Bone marrow (tissue), 2 donors: ENCODE measurements at regions not wholly inside any gene's neighbourhood (a gene's known extent, or its start where the extent isn't known, plus 50 kb on each side); places are given as distances from the start of the nearest gene placed in this dataset.
A peak's percentile ranks its signal among the peaks of the same experiment; 100 is the strongest.

Source experiments
- DNase-seq, 2 donors: peaks; one replicate each; lab custom pipeline; 2025; lab: John Stamatoyannopoulos, UW

GRCh38 chr9:108609227-108609896 is 246.4 kb downstream of the ACTL7B start:
- no peak for DNase-seq

GRCh38 chr9:108607607-108608006 is 248.2 kb downstream of the ACTL7B start:
- no peak for DNase-seq

- DNase-seq = no peak
Observed at GRCh38 chr9:108606401-108606800, 249.4 kb downstream of the ACTL7B start.

- no peak for DNase-seq
Observed at GRCh38 chr9:108603141-108603540, 252.6 kb downstream of the ACTL7B start.

- no peak for DNase-seq
Observed at GRCh38 chr9:108600896-108601295, 254.9 kb downstream of the ACTL7B start.

GRCh38 chr9:108599571-108599970 is 256.2 kb downstream of the ACTL7B start:
- DNase-seq = no peak

GRCh38 chr9:108591121-108591520 is 264.7 kb downstream of the ACTL7B start:
- DNase-seq = no peak

GRCh38 chr9:108588246-108588645 is 267.5 kb downstream of the ACTL7B start:
- no peak for DNase-seq

- no peak for DNase-seq
Observed at GRCh38 chr9:108586471-108587139, 269.2 kb downstream of the ACTL7B start.

- no peak for DNase-seq
Observed at GRCh38 chr9:108584860-108585259, 270.9 kb downstream of the ACTL7B start.

GRCh38 chr9:108582726-108583125 is 273.1 kb downstream of the ACTL7B start:
- DNase-seq = no peak

GRCh38 chr9:108579757-108580439 is 275.9 kb downstream of the ACTL7B start:
- peak in 1 of 2 donors; percentile 20 for DNase-seq

- no peak for DNase-seq
Observed at GRCh38 chr9:108575276-108575675, 280.5 kb downstream of the ACTL7B start.

- DNase-seq = no peak
Observed at GRCh38 chr9:108569624-108570023, 286.2 kb downstream of the ACTL7B start.

- DNase-seq = no peak
Observed at GRCh38 chr9:108568093-108568492, 287.7 kb downstream of the ACTL7B start.

GRCh38 chr9:108567571-108567970 is 288.2 kb downstream of the ACTL7B start:
- DNase-seq = no peak

GRCh38 chr9:108565651-108566378 is 290.0 kb downstream of the ACTL7B start:
- no peak for DNase-seq

- DNase-seq = no peak
Observed at GRCh38 chr9:108562176-108562575, 293.6 kb downstream of the ACTL7B start.

GRCh38 chr9:108559432-108559831 is 296.4 kb downstream of the ACTL7B start:
- no peak for DNase-seq

- no peak for DNase-seq
Observed at GRCh38 chr9:108554831-108555230, 301.0 kb downstream of the ACTL7B start.

- DNase-seq = no peak
Observed at GRCh38 chr9:108553111-108553635, 302.6 kb downstream of the ACTL7B start.

- DNase-seq = no peak
Observed at GRCh38 chr9:108552459-108553040, 303.2 kb downstream of the ACTL7B start.
